ENCODE measurements at regions not wholly inside any gene's neighbourhood (a gene's known extent, or its start where the extent isn't known, plus 50 kb on each side); places are given as distances from the start of the nearest gene placed in this dataset.

GRCh38 chr9:20289423-20290010 lies 332.8 kb downstream of the MLLT3 start:
- TF ChIP-seq CTCF (IDR thresholded peaks at IDR 0.05) (no peak), POLR2A (IDR thresholded peaks at IDR 0.05) (no peak)
